NCI-H345 (cell line): ENCODE measurements at regions not wholly inside any gene's neighbourhood (a gene's known extent, or its start where the extent isn't known, plus 50 kb on each side); places are given as distances from the start of the nearest gene placed in this dataset.
"Not testable (repeated sequence)": the region's sequence is repeated elsewhere in the genome, so short reads cannot be mapped to it uniquely, and the experiment has no call there.

Experiments
- DNase-seq: peaks from one replicate; lab custom pipeline; 2025; lab: John Stamatoyannopoulos, UW

GRCh38 chr10:65786279-65786678 lies 1139.6 kb upstream of the LRRTM3 start:
- no peak for DNase-seq

GRCh38 chr10:65787571-65787970 lies 1138.3 kb upstream of the LRRTM3 start:
- no peak for DNase-seq

GRCh38 chr10:65788271-65788670 lies 1137.6 kb upstream of the LRRTM3 start:
- no peak for DNase-seq

GRCh38 chr10:65791979-65792378 lies 1133.9 kb upstream of the LRRTM3 start:
- no peak for DNase-seq

- no peak for DNase-seq
These were observed 1132.0 kb upstream of the LRRTM3 start for GRCh38 chr10:65793738-65794425.

GRCh38 chr10:65794861-65795260 lies 1131.0 kb upstream of the LRRTM3 start:
- DNase-seq: not testable (repeated sequence)

GRCh38 chr10:65796472-65796871 lies 1129.4 kb upstream of the LRRTM3 start:
- no peak for DNase-seq

GRCh38 chr10:65798133-65798532 lies 1127.7 kb upstream of the LRRTM3 start:
- no peak for DNase-seq

- DNase-seq: no peak
These were observed 1123.4 kb upstream of the LRRTM3 start for GRCh38 chr10:65802391-65802790.

- no peak for DNase-seq
These were observed 1120.3 kb upstream of the LRRTM3 start for GRCh38 chr10:65805511-65805910.

- DNase-seq: no peak
These were observed 1119.8 kb upstream of the LRRTM3 start for GRCh38 chr10:65805993-65806392.

- no peak for DNase-seq
These were observed 1117.0 kb upstream of the LRRTM3 start for GRCh38 chr10:65808687-65809333.

- no peak for DNase-seq
These were observed 1113.8 kb upstream of the LRRTM3 start for GRCh38 chr10:65811931-65812525.

- DNase-seq: no peak
These were observed 1109.3 kb upstream of the LRRTM3 start for GRCh38 chr10:65816536-65816935.

GRCh38 chr10:65818990-65819389 lies 1106.8 kb upstream of the LRRTM3 start:
- DNase-seq: no peak

- DNase-seq: no peak
These were observed 1098.5 kb upstream of the LRRTM3 start for GRCh38 chr10:65827359-65827758.

GRCh38 chr10:65838811-65839210 lies 1087.0 kb upstream of the LRRTM3 start:
- DNase-seq: no peak

- no peak for DNase-seq
These were observed 1082.6 kb upstream of the LRRTM3 start for GRCh38 chr10:65843203-65843602.

GRCh38 chr10:65845916-65846315 lies 1079.9 kb upstream of the LRRTM3 start:
- no peak for DNase-seq

- DNase-seq: no peak
These were observed 1079.3 kb upstream of the LRRTM3 start for GRCh38 chr10:65846541-65846940.

- no peak for DNase-seq
These were observed 1078.9 kb upstream of the LRRTM3 start for GRCh38 chr10:65846949-65847348.

- no peak for DNase-seq
These were observed 1078.2 kb upstream of the LRRTM3 start for GRCh38 chr10:65847436-65848230.

GRCh38 chr10:65858841-65859240 lies 1067.0 kb upstream of the LRRTM3 start:
- DNase-seq: no peak
